WTC11 (cell line): ENCODE measurements at regions not wholly inside any gene's neighbourhood (a gene's known extent, or its start where the extent isn't known, plus 50 kb on each side); places are given as distances from the start of the nearest gene placed in this dataset.

Experiments
- ATAC-seq: fragments of 200-7000 bp; cut with Tn5 transposase; 2 replicates; pipeline ENCODE4 v1.10.0; 2021; ENCODE audit warnings: mild to moderate bottlenecking, moderate library complexity
- CTCF ChIA-PET: fragments of 300-600 bp; sonication (Branson Sonifier 250); formaldehyde crosslinking; loops from one replicate; lab custom pipeline; 2021; ENCODE audit warnings: antibody characterized with exemption; lab: Charles Lee
- POLR2A ChIA-PET: fragments of 350-600 bp; sonication (Branson Sonifier 250); formaldehyde crosslinking; loops from one replicate; lab custom pipeline; 2021; ENCODE audit warnings: antibody characterized with exemption; lab: Charles Lee
- DNase-seq: peaks from one replicate; pipeline ENCODE4 v3.0.0; 2021; ENCODE audit warnings: low spot score
- H3K27ac Mint-ChIP-seq: 2 replicates; pipeline ENCODE4 v1.8.0; 2021; ENCODE audit warnings: mixed read lengths
- H3K27me3 Mint-ChIP-seq: 2 replicates; pipeline ENCODE4 v1.8.0; 2021; ENCODE audit warnings: low read depth, mild to moderate bottlenecking, moderate library complexity, mixed read lengths
- H3K36me3 Mint-ChIP-seq: 2 replicates; pipeline ENCODE4 v1.8.0; 2021; ENCODE audit warnings: mixed read lengths
- H3K4me1 Mint-ChIP-seq: 2 replicates; pipeline ENCODE4 v1.8.0; 2022; ENCODE audit warnings: mixed read lengths
- H3K4me3 Mint-ChIP-seq: 2 replicates; pipeline ENCODE4 v1.8.0; 2021; ENCODE audit warnings: mild to moderate bottlenecking, moderate library complexity, mixed read lengths
- H3K9me3 Mint-ChIP-seq: 2 replicates; pipeline ENCODE4 v1.8.0; 2021; ENCODE audit warnings: mixed read lengths
- ELF4 ChIP-seq: sonication (generic); formaldehyde crosslinking; IDR thresholded peaks from 2 replicates; pipeline ENCODE4 v1.8.1; 2022; ENCODE audit warnings: low read depth, mild to moderate bottlenecking, moderate library complexity, missing genetic modification reagents
- FOXK1 ChIP-seq: sonication (generic); formaldehyde crosslinking; IDR thresholded peaks from 2 replicates; pipeline ENCODE4 v1.8.0; 2022; ENCODE audit warnings: mild to moderate bottlenecking, moderate library complexity, missing genetic modification reagents
- GABPB1 ChIP-seq: sonication (generic); formaldehyde crosslinking; IDR thresholded peaks from 2 replicates; pipeline ENCODE4 v1.8.1; 2023; ENCODE audit warnings: mild to moderate bottlenecking, missing genetic modification reagents
- GTF2I ChIP-seq: fragments of 250-450 bp; sonication (Bioruptor Pico); conservative IDR thresholded peaks from 2 replicates; pipeline ENCODE4 v1.4.0; 2021; ENCODE audit warnings: mild to moderate bottlenecking
- HMGA2 ChIP-seq: fragments of 250-450 bp; sonication (Bioruptor Pico); IDR thresholded peaks from 2 replicates; pipeline ENCODE4 v1.4.0; 2021; ENCODE audit warnings: mild to moderate bottlenecking, moderate library complexity
- JAZF1 ChIP-seq: fragments of 250-450 bp; sonication (Bioruptor Pico); IDR thresholded peaks from 2 replicates; pipeline ENCODE4 v1.9.0; 2021; ENCODE audit warnings: moderate library complexity, mild to moderate bottlenecking, inconsistent platforms
- NR1H2 ChIP-seq: sonication (generic); formaldehyde crosslinking; IDR thresholded peaks from 2 replicates; pipeline ENCODE4 v1.9.0; 2021; ENCODE audit warnings: mild to moderate bottlenecking, moderate library complexity, missing genetic modification reagents
- PRRX2 ChIP-seq: fragments of 250-450 bp; sonication (Bioruptor Pico); IDR thresholded peaks from 2 replicates; pipeline ENCODE4 v1.8.0; 2021; ENCODE audit warnings: mild to moderate bottlenecking
- RORB ChIP-seq: fragments of 250-450 bp; sonication (Bioruptor Pico); IDR thresholded peaks from 2 replicates; pipeline ENCODE4 v1.9.0; 2021; ENCODE audit warnings: mild to moderate bottlenecking
- SMAD3 ChIP-seq: sonication (generic); formaldehyde crosslinking; IDR thresholded peaks from 2 replicates; pipeline ENCODE4 v1.8.0; 2022; ENCODE audit warnings: missing genetic modification reagents, mild to moderate bottlenecking, borderline replicate concordance
- SOX15 ChIP-seq: fragments of 250-450 bp; sonication (Bioruptor Pico); IDR thresholded peaks from 2 replicates; pipeline ENCODE4 v1.9.0; 2021; ENCODE audit warnings: mild to moderate bottlenecking
- SP1 ChIP-seq: sonication (generic); formaldehyde crosslinking; conservative IDR thresholded peaks from 2 replicates; pipeline ENCODE4 v1.8.1; 2022; ENCODE audit warnings: missing genetic modification reagents
- TEAD1 ChIP-seq: sonication (generic); formaldehyde crosslinking; IDR thresholded peaks from 2 replicates; pipeline ENCODE4 v1.8.0; 2022; ENCODE audit warnings: mild to moderate bottlenecking, missing genetic modification reagents
- TP53 ChIP-seq: sonication (generic); formaldehyde crosslinking; IDR thresholded peaks from 2 replicates; pipeline ENCODE4 v1.8.1; 2023; ENCODE audit warnings: mild to moderate bottlenecking, missing genetic modification reagents
- ZBTB21 ChIP-seq: sonication (generic); formaldehyde crosslinking; IDR thresholded peaks from 2 replicates; pipeline ENCODE4 v1.8.1; 2023; ENCODE audit warnings: mild to moderate bottlenecking, missing genetic modification reagents, borderline replicate concordance
- ZNF121 ChIP-seq: sonication (generic); formaldehyde crosslinking; IDR thresholded peaks from 2 replicates; pipeline ENCODE4 v1.8.0; 2023; ENCODE audit warnings: missing genetic modification reagents
- ZNF263 ChIP-seq: sonication (generic); formaldehyde crosslinking; IDR thresholded peaks from 2 replicates; pipeline ENCODE4 v1.8.1; 2022; ENCODE audit warnings: low read depth, mild to moderate bottlenecking, moderate library complexity, missing genetic modification reagents
- TF ChIP-seq, protein P1 (sequence below): sonication (generic); formaldehyde crosslinking; IDR thresholded peaks from 2 replicates; pipeline ENCODE4 v1.8.1; 2023; ENCODE audit warnings: mild to moderate bottlenecking, missing genetic modification reagents, borderline replicate concordance
- TF ChIP-seq, protein P2 (sequence below): sonication (generic); formaldehyde crosslinking; IDR thresholded peaks from 2 replicates; pipeline ENCODE4 v1.8.0; 2022; ENCODE audit warnings: mild to moderate bottlenecking, missing genetic modification reagents
- TF ChIP-seq, protein P3 (sequence below): sonication (generic); formaldehyde crosslinking; IDR thresholded peaks from 2 replicates; pipeline ENCODE4 v1.8.1; 2022; ENCODE audit warnings: missing genetic modification reagents, borderline replicate concordance
- TF ChIP-seq, protein P4 (sequence below): fragments of 250-450 bp; sonication (Bioruptor Pico); IDR thresholded peaks from 2 replicates; pipeline ENCODE4 v1.8.0; 2021; ENCODE audit warnings: mild to moderate bottlenecking
- TF ChIP-seq, protein P5 (sequence below): sonication (generic); formaldehyde crosslinking; IDR thresholded peaks from 2 replicates; pipeline ENCODE4 v1.8.1; 2022; ENCODE audit warnings: mild to moderate bottlenecking, moderate library complexity, missing genetic modification reagents

DNA sequence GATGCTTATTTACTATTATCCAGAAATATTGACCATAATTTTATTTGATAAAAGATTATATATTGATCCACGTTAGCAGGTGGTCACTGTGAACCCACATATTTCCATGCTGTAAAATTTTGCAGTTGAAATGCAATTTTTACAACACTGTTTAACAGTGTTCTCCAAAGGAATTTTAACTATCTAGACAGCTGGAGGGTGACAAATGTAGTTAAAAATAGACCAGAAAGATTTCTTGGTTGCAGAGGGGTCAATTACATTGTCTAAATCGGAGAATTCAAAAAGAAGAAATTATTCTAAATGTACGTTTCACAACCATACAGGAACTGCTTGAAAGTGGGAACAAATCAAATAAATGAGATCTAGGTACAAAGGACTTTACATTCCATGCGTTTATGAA lies 625.2 kb upstream of the NCAM2 start:
- Mint-ChIP-seq H3K4me3 (no peak overlapping the region), H3K9me3 (no peaks in the 10 kb centered on the region), H3K27ac (no peak overlapping the region), H3K36me3 (no peaks in the 10 kb centered on the region), H3K4me1 (peaks cover 4% of the 10 kb centered on the region), H3K27me3 (no peaks in the 10 kb centered on the region)
- no peak for ATAC-seq
- CTCF ChIA-PET = no interaction called here
- DNase-seq = no peak
- TF ChIP-seq, protein P1, sequence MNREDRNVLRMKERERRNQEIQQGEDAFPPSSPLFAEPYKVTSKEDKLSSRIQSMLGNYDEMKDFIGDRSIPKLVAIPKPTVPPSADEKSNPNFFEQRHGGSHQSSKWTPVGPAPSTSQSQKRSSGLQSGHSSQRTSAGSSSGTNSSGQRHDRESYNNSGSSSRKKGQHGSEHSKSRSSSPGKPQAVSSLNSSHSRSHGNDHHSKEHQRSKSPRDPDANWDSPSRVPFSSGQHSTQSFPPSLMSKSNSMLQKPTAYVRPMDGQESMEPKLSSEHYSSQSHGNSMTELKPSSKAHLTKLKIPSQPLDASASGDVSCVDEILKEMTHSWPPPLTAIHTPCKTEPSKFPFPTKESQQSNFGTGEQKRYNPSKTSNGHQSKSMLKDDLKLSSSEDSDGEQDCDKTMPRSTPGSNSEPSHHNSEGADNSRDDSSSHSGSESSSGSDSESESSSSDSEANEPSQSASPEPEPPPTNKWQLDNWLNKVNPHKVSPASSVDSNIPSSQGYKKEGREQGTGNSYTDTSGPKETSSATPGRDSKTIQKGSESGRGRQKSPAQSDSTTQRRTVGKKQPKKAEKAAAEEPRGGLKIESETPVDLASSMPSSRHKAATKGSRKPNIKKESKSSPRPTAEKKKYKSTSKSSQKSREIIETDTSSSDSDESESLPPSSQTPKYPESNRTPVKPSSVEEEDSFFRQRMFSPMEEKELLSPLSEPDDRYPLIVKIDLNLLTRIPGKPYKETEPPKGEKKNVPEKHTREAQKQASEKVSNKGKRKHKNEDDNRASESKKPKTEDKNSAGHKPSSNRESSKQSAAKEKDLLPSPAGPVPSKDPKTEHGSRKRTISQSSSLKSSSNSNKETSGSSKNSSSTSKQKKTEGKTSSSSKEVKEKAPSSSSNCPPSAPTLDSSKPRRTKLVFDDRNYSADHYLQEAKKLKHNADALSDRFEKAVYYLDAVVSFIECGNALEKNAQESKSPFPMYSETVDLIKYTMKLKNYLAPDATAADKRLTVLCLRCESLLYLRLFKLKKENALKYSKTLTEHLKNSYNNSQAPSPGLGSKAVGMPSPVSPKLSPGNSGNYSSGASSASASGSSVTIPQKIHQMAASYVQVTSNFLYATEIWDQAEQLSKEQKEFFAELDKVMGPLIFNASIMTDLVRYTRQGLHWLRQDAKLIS (CRISPR knock-in tag) = no peak
- no peak for TF ChIP-seq SMAD3 (CRISPR knock-in tag)
- TF ChIP-seq ZNF263 (CRISPR knock-in tag) = no peak
- POLR2A ChIA-PET = no interaction called here

DNA sequence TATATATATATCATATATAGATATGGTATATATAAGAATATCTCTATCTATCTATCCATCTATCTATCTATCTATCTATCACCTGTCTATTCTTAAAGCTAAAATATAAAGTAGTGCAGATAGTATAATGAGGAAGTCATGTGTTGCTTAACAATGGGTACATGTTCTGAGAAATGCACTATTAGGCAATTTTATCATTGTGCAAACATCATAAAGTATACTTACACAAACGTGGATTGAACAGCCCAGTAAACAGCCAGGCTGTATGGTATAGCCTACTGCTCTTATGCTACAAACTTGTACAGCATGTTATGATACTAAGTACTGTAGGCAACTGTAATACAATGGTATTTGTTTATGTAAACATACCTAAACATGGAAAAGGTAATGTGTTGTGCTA lies 621.0 kb upstream of the NCAM2 start:
- DNase-seq (no peak), ATAC-seq (no peak)
- no peak for TF ChIP-seq RORB (CRISPR knock-in tag)
- TF ChIP-seq JAZF1 (CRISPR knock-in tag) = no peak
- no peak for TF ChIP-seq TEAD1
- TF ChIP-seq, protein P2, sequence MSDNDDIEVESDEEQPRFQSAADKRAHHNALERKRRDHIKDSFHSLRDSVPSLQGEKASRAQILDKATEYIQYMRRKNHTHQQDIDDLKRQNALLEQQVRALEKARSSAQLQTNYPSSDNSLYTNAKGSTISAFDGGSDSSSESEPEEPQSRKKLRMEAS (CRISPR knock-in tag) = no peak
- TF ChIP-seq PRRX2 = no peak
- TF ChIP-seq, protein P3, sequence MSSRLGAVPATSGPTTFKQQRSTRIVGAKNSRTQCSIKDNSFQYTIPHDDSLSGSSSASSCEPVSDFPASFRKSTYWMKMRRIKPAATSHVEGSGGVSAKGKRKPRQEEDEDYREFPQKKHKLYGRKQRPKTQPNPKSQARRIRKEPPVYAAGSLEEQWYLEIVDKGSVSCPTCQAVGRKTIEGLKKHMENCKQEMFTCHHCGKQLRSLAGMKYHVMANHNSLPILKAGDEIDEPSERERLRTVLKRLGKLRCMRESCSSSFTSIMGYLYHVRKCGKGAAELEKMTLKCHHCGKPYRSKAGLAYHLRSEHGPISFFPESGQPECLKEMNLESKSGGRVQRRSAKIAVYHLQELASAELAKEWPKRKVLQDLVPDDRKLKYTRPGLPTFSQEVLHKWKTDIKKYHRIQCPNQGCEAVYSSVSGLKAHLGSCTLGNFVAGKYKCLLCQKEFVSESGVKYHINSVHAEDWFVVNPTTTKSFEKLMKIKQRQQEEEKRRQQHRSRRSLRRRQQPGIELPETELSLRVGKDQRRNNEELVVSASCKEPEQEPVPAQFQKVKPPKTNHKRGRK = no peak
- no peak for TF ChIP-seq TP53 (CRISPR knock-in tag)
- TF ChIP-seq FOXK1 (CRISPR knock-in tag) = no peak
- no peak for TF ChIP-seq ELF4 (CRISPR knock-in tag)
- no peak for TF ChIP-seq HMGA2
- no peak for TF ChIP-seq ZNF121 (CRISPR knock-in tag)
- TF ChIP-seq, protein P4, sequence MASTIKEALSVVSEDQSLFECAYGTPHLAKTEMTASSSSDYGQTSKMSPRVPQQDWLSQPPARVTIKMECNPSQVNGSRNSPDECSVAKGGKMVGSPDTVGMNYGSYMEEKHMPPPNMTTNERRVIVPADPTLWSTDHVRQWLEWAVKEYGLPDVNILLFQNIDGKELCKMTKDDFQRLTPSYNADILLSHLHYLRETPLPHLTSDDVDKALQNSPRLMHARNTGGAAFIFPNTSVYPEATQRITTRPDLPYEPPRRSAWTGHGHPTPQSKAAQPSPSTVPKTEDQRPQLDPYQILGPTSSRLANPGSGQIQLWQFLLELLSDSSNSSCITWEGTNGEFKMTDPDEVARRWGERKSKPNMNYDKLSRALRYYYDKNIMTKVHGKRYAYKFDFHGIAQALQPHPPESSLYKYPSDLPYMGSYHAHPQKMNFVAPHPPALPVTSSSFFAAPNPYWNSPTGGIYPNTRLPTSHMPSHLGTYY (CRISPR knock-in tag) = no peak
- no peak for TF ChIP-seq GTF2I (CRISPR knock-in tag)
- no peak for TF ChIP-seq SOX15 (CRISPR knock-in tag)
- no peak for TF ChIP-seq NR1H2
- TF ChIP-seq, protein P5, sequence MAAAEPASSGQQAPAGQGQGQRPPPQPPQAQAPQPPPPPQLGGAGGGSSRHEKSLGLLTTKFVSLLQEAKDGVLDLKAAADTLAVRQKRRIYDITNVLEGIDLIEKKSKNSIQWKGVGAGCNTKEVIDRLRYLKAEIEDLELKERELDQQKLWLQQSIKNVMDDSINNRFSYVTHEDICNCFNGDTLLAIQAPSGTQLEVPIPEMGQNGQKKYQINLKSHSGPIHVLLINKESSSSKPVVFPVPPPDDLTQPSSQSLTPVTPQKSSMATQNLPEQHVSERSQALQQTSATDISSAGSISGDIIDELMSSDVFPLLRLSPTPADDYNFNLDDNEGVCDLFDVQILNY (CRISPR knock-in tag) = no peak
- no peak for TF ChIP-seq GABPB1 (CRISPR knock-in tag)
- TF ChIP-seq SP1 = no peak
- no peak for TF ChIP-seq ZBTB21 (CRISPR knock-in tag)
- TF ChIP-seq, all 79 proteins: peak for 0
- H3K36me3 Mint-ChIP-seq = no peaks in the 10 kb centered on the region
- no peaks in the 10 kb centered on the region for H3K9me3 Mint-ChIP-seq
- peaks cover 4% of the 10 kb centered on the region for H3K4me1 Mint-ChIP-seq
- H3K4me3 Mint-ChIP-seq = no peak overlapping the region
- no peak overlapping the region for H3K27ac Mint-ChIP-seq
- ChIA-PET POLR2A (no interaction called here), CTCF (no interaction called here)
- H3K27me3 Mint-ChIP-seq = no peaks in the 10 kb centered on the region
